Sigmoid colon (tissue), 4 donors: ENCODE measurements at regions not wholly inside any gene's neighbourhood (a gene's known extent, or its start where the extent isn't known, plus 50 kb on each side); places are given as distances from the start of the nearest gene placed in this dataset.

Source experiments
- CTCF ChIP-seq, 4 experiments: fragments of 450-650 bp in 3 of 4; fragments of 200-600 bp in 1 of 4; IDR thresholded peaks; one replicate each; pipeline ENCODE4 v1.5.1; 2016 to 2019; ENCODE audit warnings: antibody characterized with exemption in 4 of 4, mild to moderate bottlenecking in 3 of 4, moderate library complexity in 2 of 4
- POLR2A ChIP-seq, 2 donors: fragments of 450-650 bp; IDR thresholded peaks; one replicate each; pipeline ENCODE4 v1.6.1; 2016; ENCODE audit warnings: antibody characterized with exemption in 2 of 2, mild to moderate bottlenecking in 2 of 2, moderate library complexity in 2 of 2
- POLR2AphosphoS5 ChIP-seq, 4 donors: sonication (generic); formaldehyde crosslinking; IDR thresholded peaks; one replicate each; pipeline ENCODE4 v1.6.1; 2017; ENCODE audit warnings: antibody characterized with exemption in 4 of 4

GRCh38 chrX:16067886-16068515 lies 55.4 kb upstream of the GRPR start:
- TF ChIP-seq CTCF (IDR thresholded peaks at IDR 0.05) (no peak), POLR2A (IDR thresholded peaks at IDR 0.05) (no peak), POLR2AphosphoS5 (IDR thresholded peaks at IDR 0.05) (no peak)
